IPS DF 6.9 (cell line): ENCODE measurements at regions not wholly inside any gene's neighbourhood (a gene's known extent, or its start where the extent isn't known, plus 50 kb on each side); places are given as distances from the start of the nearest gene placed in this dataset.

Experiments
- DNase-seq: peaks from one replicate; pipeline ENCODE4 v3.0.0-alpha.2; 2013; ENCODE audit warnings: low read depth, low spot score
- H3K27ac ChIP-seq: one replicate; pipeline ENCODE4 v1.5.1; 2013; ENCODE audit warnings: low read length, control low read depth
- H3K27me3 ChIP-seq: 2 replicates; pipeline ENCODE4 v1.6.1; 2013; ENCODE audit warnings: mild to moderate bottlenecking, low read length; ENCODE audit not compliant: control insufficient read depth, insufficient read depth
- H3K36me3 ChIP-seq: 2 replicates; pipeline ENCODE4 v1.6.1; 2013; ENCODE audit warnings: low read length; ENCODE audit not compliant: control insufficient read depth, insufficient read depth
- H3K4me1 ChIP-seq: 2 replicates; pipeline ENCODE4 v1.6.1; 2013; ENCODE audit warnings: low read length; ENCODE audit not compliant: control insufficient read depth, insufficient read depth
- H3K4me3 ChIP-seq: 2 replicates; pipeline ENCODE4 v1.5.1; 2013; ENCODE audit warnings: mild to moderate bottlenecking, low read length
- H3K9me3 ChIP-seq: 2 replicates; pipeline ENCODE4 v1.6.1; 2013; ENCODE audit warnings: low read length, inconsistent platforms; ENCODE audit not compliant: control insufficient read depth, insufficient read depth
- WGBS: extraction: QIAGEN DNeasy Blood & Tissue Kit; methylation state at CpG from one replicate; pipeline ENCODE4 v1.1.7; 2013; ENCODE audit warnings: mixed read lengths, missing lambda C conversion rate; ENCODE audit not compliant: insufficient read length, insufficient coverage; 5-methylcytosine and 5-hydroxymethylcytosine counted together

DNA sequence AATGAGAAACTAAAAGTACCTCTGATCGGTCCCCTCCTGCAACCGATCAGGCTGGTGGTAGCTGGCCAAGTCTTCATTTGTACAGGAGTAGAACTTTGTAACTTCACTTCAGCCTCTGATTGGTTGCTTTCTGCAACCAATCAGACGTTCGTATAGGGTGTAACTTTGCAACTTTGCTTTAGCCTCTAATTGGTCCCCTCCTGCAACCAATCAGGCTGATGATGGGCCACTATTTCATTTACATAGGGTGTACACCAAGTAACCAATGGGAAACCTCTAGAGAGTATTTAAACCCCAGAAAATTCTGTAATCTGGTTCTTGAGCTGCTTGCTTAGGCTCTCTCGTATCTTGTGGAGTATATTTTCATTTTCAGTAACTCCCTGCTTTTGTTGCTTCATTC, 445.5 kb downstream of the MED10 start:
- no peaks in the 10 kb centered on the region for H3K36me3 ChIP-seq
- no peak overlapping the region for H3K4me3 ChIP-seq
- no peaks in the 10 kb centered on the region for H3K9me3 ChIP-seq
- no peaks in the 10 kb centered on the region for H3K4me1 ChIP-seq
- no peak overlapping the region for H3K27ac ChIP-seq
- no peaks in the 10 kb centered on the region for H3K27me3 ChIP-seq
- DNase-seq, result no peak
- WGBS, result no CpG with 5 or more reads among the region's 5 CpGs

DNA sequence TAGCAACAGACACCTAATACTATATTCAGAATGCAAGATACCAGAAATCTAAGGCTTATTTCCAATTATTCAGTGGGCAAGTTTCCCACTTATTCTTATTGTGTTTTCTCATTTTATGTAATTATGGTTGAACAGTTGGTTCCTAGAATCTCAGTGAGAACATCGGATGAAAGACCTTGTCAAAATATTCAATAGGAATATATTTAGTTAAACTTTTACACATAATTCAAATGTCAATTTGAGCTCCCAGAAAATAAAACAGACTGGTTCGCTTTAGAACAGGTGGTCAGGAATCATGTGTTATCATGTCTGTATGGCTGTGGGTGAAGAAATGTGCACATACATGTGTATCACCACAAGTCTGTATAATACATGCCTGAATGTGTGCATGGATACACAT, 447.8 kb downstream of the MED10 start:
- no peak for DNase-seq

DNA sequence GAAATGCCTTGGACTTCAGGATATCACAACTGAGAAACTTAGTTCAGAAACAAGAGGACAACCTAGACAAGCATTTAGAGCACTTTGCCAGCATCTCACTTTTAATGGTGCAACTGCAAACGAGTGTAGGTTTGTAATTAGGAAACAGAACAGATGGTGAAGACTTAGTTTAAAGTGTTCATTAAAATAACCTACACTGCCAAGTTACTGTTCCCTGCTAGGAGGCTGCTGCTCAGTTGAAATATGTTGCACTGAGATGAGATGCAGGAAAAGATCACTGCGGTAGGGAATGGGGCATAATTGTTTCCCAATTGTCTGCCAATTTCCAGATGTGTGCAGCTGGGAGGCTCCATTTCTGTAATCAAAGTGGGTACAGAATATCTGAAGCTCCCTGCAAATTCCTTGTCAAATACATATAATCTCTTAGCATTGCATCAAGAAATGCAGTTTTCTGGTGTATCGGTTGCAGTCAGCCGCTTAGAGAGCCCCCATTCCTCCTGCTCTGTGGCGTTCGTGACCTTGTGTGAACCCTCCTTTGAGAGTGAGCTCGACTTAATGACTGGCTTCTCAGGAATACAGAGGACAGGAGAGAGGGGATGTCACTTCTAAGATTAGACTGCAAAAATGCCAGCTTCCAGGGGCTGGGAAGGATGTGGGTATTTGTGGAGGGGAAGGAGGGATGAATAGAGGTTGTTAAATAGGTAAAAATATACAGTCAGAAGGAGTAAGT, 448.9 kb downstream of the MED10 start:
- WGBS, result no CpG with 5 or more reads among the region's 7 CpGs
- H3K36me3 ChIP-seq, result no peaks in the 10 kb centered on the region
- H3K27me3 ChIP-seq, result no peaks in the 10 kb centered on the region
- H3K9me3 ChIP-seq, result no peaks in the 10 kb centered on the region
- H3K4me1 ChIP-seq, result no peaks in the 10 kb centered on the region
- H3K4me3 ChIP-seq, result no peak overlapping the region
- no peak for DNase-seq
- H3K27ac ChIP-seq, result no peak overlapping the region

More for the DNA sequence above, 447.8 kb downstream of the MED10 start:
- H3K36me3 ChIP-seq, result no peaks in the 10 kb centered on the region
- no peaks in the 10 kb centered on the region for H3K4me1 ChIP-seq
- no peaks in the 10 kb centered on the region for H3K9me3 ChIP-seq
- no peaks in the 10 kb centered on the region for H3K27me3 ChIP-seq
- H3K27ac ChIP-seq, result no peak overlapping the region
- no CpG with 5 or more reads among the region's 2 CpGs for WGBS
- H3K4me3 ChIP-seq, result no peak overlapping the region

DNA sequence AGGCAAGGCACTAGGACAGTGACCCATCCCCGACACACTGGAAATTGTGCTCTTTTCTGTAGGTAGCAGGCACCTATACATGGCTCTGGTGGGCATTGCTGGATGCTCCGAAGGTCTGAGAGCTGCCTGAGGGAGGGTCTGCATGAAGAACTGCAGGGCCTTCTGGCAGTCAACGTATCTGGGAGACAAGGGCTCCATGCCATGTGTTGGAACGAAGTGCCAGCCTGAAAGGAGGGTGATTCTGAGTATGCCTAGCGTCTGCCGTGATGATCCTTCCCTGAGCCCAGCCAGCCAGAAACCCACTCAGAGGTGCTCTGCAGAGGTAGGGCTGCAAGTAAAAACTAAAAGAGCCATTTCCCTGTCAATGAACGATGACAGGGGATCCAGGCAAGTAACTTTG, 453.2 kb downstream of the MED10 start:
- Histone ChIP-seq H3K4me1 (no peaks in the 10 kb centered on the region), H3K9me3 (no peaks in the 10 kb centered on the region), H3K36me3 (no peaks in the 10 kb centered on the region), H3K27me3 (no peaks in the 10 kb centered on the region), H3K27ac (no peak overlapping the region), H3K4me3 (no peak overlapping the region)
- DNase-seq, result no peak
- WGBS, result no CpG with 5 or more reads among the region's 7 CpGs

DNA sequence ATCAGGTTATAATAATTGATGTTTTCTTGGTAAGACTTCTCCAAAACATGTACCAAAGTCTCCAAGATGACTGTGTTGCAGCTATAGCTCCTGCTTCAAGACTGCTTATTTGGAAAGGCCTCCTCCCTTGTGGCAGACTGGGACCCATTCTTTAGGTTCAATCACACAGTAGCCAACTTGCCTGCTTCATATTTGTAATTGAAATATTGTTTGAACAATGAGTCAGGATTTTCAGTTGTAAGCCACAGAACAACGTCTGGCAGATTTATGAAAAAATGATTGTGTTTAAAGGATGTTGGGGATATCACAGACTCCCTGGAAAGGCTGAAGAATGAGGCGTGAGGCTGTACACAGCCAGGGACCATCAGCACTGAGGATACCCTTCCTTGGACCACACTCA, 458.9 kb downstream of the MED10 start:
- no peaks in the 10 kb centered on the region for H3K9me3 ChIP-seq
- DNase-seq, result no peak
- no peaks in the 10 kb centered on the region for H3K36me3 ChIP-seq
- H3K4me1 ChIP-seq, result no peaks in the 10 kb centered on the region
- H3K4me3 ChIP-seq, result no peak overlapping the region
- H3K27ac ChIP-seq, result no peak overlapping the region
- no CpG with 5 or more reads among the region's 2 CpGs for whole genome bisulfite sequencing
- no peaks in the 10 kb centered on the region for H3K27me3 ChIP-seq

DNA sequence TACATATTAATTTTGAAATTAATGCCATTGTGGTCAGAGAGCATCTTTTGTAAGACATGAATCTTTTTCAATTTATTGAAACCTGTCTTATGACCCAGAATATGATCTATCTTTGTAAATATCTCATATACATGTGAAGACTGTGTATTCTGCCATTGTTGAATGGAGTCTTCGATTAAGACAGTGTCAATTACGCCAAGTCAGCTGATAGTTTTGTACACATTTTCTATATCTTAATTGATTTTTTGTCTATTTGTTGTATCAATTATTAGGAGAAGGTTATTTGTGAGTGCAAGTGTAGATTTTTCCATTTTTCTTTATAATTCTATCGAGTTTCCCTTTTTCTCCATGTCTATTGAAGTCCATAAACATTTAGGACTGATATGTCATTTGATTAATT, 471.6 kb downstream of the MED10 start:
- no peaks in the 10 kb centered on the region for H3K27me3 ChIP-seq
- no peaks in the 10 kb centered on the region; the same call in 1 of the 2 replicates for H3K4me1 ChIP-seq
- no peak overlapping the region for H3K27ac ChIP-seq
- H3K36me3 ChIP-seq, result no peaks in the 10 kb centered on the region
- H3K4me3 ChIP-seq, result no peak overlapping the region
- WGBS, result no CpG with 5 or more reads among the region's 3 CpGs
- no peaks in the 10 kb centered on the region for H3K9me3 ChIP-seq
- no peak for DNase-seq

DNA sequence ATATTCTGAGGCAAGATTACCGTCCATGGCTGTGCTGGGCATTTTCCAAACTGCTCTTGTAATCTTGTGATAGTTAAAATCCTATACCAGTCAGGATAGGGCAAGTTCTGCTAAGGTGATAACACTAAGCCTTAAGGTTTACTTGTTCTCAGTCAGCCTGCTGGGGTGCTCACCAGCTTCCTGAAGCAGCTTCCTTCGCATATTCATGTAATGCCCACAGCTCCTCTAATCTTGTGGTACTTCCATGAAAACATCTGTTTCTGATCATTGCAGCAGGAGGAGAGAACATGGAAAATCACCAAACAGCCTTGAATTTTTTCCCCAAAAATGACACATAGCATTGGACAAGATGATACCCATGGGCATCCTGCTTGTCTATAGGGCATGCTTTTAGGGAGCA, 473.2 kb downstream of the MED10 start:
- no CpG with 5 or more reads among the region's 2 CpGs for WGBS
- Histone ChIP-seq H3K4me3 (no peak overlapping the region), H3K27ac (no peak overlapping the region), H3K36me3 (no peaks in the 10 kb centered on the region), H3K9me3 (no peaks in the 10 kb centered on the region), H3K27me3 (no peaks in the 10 kb centered on the region), H3K4me1 (no peaks in the 10 kb centered on the region; the same call in 1 of the 2 replicates)
- no peak for DNase-seq

DNA sequence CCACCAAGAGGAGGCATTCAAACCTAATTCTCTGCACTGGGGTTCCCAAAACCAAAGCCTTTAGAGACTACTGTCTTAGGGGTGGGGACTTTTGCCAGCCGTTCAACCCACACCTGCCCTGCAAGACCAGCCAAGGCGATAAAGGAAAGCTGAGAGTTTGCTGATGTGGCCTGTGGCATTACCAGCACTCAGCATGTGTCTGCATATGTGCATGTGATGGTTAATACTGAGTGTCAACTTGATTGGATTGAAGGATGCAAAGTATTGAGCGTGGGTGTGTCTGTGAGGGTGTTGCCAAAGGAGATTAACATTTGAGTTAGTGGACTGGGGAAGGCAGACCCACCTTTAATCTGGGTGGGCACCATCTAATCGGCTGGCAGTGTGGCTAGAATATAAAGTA, 474.2 kb downstream of the MED10 start:
- Histone ChIP-seq H3K4me3 (no peak overlapping the region), H3K27me3 (no peaks in the 10 kb centered on the region), H3K9me3 (no peaks in the 10 kb centered on the region), H3K36me3 (no peaks in the 10 kb centered on the region), H3K4me1 (no peaks in the 10 kb centered on the region; the same call in 1 of the 2 replicates), H3K27ac (no peak overlapping the region)
- no CpG with 5 or more reads among the region's 4 CpGs for WGBS
- no peak for DNase-seq

DNA sequence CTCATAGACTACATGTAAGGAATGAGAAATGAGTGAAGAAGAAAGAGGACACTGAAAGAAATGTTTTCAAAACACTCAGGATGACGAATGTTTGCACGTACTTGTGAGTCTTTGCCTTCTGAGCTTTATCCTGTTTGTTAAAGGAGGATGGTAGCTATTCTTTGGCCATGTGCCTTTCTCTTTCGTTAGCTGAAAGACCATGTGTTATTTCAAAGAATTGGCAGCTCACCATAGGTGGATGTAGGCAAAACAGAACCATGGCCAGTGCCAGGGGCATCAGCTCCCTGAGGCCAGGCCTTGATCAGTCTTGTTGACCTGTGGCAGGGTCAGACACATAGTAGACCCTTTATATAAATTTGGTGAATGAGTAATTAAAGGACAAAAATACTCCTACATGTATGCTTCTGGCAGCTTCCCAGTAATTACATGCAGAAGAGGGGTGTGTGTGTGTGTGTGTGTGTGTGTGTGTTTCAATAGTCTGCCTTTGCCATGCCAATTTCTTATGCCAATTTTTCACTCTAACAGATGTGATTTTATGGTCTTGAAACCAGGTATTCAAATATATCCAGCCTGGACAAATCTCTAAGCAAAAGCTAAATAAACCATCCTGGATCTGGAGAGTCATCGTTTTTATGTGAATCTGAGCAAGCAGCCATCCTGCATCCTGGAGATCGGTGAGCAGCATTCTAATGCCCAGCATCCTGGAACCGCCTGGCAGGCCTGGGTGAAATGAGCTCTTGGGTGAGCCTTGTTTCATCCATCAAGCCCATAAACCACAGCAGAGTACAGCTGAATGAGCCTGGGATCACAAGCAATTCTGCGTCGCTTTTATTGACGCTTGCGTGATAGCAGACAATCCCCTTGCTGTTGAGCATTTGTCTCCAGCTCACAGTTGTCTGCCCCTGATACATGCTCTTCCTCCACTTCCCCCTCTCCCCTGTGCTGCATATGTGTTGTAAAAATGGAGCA, 475.4 kb downstream of the MED10 start:
- Histone ChIP-seq H3K9me3 (no peaks in the 10 kb centered on the region), H3K36me3 (no peaks in the 10 kb centered on the region), H3K4me1 (no peaks in the 10 kb centered on the region; the same call in 1 of the 2 replicates), H3K27me3 (no peaks in the 10 kb centered on the region), H3K4me3 (no peak overlapping the region), H3K27ac (no peak overlapping the region)
- no CpG with 5 or more reads among the region's 10 CpGs for whole genome bisulfite sequencing
- DNase-seq, result no peak

DNA sequence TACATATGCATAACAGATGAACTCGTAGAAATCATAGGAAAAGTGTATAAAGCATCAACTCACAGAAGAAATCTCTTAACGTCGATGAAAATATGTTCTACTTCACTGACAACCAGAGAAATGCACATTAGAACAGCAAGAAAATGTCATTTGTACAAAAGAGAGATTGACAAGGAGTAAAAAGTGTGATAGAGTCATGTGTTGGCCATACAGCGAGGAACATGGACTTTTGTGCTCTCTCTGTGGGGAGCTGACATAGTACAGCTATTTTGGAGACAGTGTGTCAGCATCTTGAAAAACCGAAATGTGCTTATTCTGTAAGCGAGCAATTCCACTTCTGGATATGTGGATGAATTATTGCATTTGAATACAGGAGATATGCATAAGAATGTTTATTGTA, 477.9 kb downstream of the ICE1 start:
- Histone ChIP-seq H3K27ac (no peak overlapping the region), H3K4me1 (no peaks in the 10 kb centered on the region), H3K27me3 (no peaks in the 10 kb centered on the region), H3K36me3 (no peaks in the 10 kb centered on the region), H3K4me3 (no peak overlapping the region), H3K9me3 (no peaks in the 10 kb centered on the region)
- WGBS, result no CpG with 5 or more reads among the region's 6 CpGs
- no peak for DNase-seq
